DOHH2 (cell line): ENCODE measurements at regions not wholly inside any gene's neighbourhood (a gene's known extent, or its start where the extent isn't known, plus 50 kb on each side); places are given as distances from the start of the nearest gene placed in this dataset.

Experiments used
- H3F3A ChIP-seq: fragments of 200-600 bp; sonication (generic), shearing (Covaris generic); 2 replicates; pipeline ENCODE4 v1.6.0; 2016; ENCODE audit warnings: antibody characterized with exemption, mild to moderate bottlenecking; ENCODE audit not compliant: control insufficient read depth, insufficient read depth
- H3K27ac ChIP-seq: fragments of 200-600 bp; sonication (generic); 2 replicates; pipeline ENCODE4 v1.5.1; 2014; ENCODE audit warnings: low read depth, mild to moderate bottlenecking, low read length, moderate library complexity
- H3K27me3 ChIP-seq: fragments of 200-600 bp; sonication (generic); 2 replicates; pipeline ENCODE4 v1.6.1; 2014; ENCODE audit warnings: mild to moderate bottlenecking, low read length, mixed read lengths; ENCODE audit not compliant: control insufficient read depth
- H3K36me3 ChIP-seq: fragments of 200-600 bp; sonication (generic); 2 replicates; pipeline ENCODE4 v1.6.1; 2014; ENCODE audit warnings: mild to moderate bottlenecking, low read length, moderate library complexity, mixed read lengths; ENCODE audit not compliant: control insufficient read depth
- H3K4me1 ChIP-seq: fragments of 200-600 bp; sonication (generic); 2 replicates; pipeline ENCODE4 v1.6.1; 2014; ENCODE audit warnings: mild to moderate bottlenecking, low read length, mixed read lengths; ENCODE audit not compliant: control insufficient read depth
- H3K4me2 ChIP-seq: fragments of 200-600 bp; sonication (generic); 2 replicates; pipeline ENCODE4 v1.6.0; 2014; ENCODE audit warnings: mild to moderate bottlenecking, low read length, moderate library complexity
- H3K4me3 ChIP-seq: fragments of 200-600 bp; sonication (generic); 2 replicates; pipeline ENCODE4 v1.5.1; 2014; ENCODE audit warnings: mild to moderate bottlenecking, low read length, mixed read lengths
- H3K79me2 ChIP-seq: fragments of 200-600 bp; sonication (generic); 2 replicates; pipeline ENCODE4 v1.6.1; 2014; ENCODE audit warnings: mild to moderate bottlenecking, low read length, mixed read lengths; ENCODE audit not compliant: control insufficient read depth
- H3K9me2 ChIP-seq: fragments of 200-600 bp; sonication (generic); replicated peaks from 2 replicates; pipeline ENCODE4 v1.6.1; 2014; ENCODE audit warnings: mild to moderate bottlenecking, low read length, mixed read lengths; ENCODE audit not compliant: control insufficient read depth
- H3K9me3 ChIP-seq: fragments of 200-600 bp; sonication (generic); 2 replicates; pipeline ENCODE4 v1.6.1; 2014; ENCODE audit warnings: antibody characterized with exemption, low read length, mixed read lengths; ENCODE audit not compliant: control insufficient read depth, insufficient read depth
- H4K20me1 ChIP-seq: fragments of 200-600 bp; sonication (generic); 2 replicates; pipeline ENCODE4 v1.6.0; 2014; ENCODE audit warnings: low read depth, mild to moderate bottlenecking, antibody characterized with exemption, low read length, moderate library complexity; ENCODE audit not compliant: control insufficient read depth, insufficient read depth
- EZH2phosphoT487 ChIP-seq: fragments of 200-600 bp; sonication (generic); IDR thresholded peaks from 2 replicates; pipeline ENCODE4 v1.6.1; 2017; ENCODE audit warnings: borderline replicate concordance, mild to moderate bottlenecking, antibody characterized with exemption, low read length, moderate library complexity, mixed read lengths
- TF ChIP-seq, protein P1 (sequence below): fragments of 200-600 bp; sonication (generic); IDR thresholded peaks from one replicate; pipeline ENCODE4 v1.5.1; 2014; ENCODE audit warnings: antibody characterized with exemption, mild to moderate bottlenecking, low read depth, low read length; ENCODE audit not compliant: poor library complexity, severe bottlenecking

GRCh38 chr9:106451223-106451622 is 411.7 kb upstream of the ZNF462 start:
- Histone ChIP-seq H3K27ac (no peak overlapping the region), H3K27me3 (no peaks in the 10 kb centered on the region), H3K4me2 (no peak overlapping the region), H3K4me3 (no peak overlapping the region), H3K9me2 (no peaks in the 10 kb centered on the region), H3K79me2 (no peaks in the 10 kb centered on the region), H4K20me1 (no peaks in the 10 kb centered on the region), H3K4me1 (no peaks in the 10 kb centered on the region), H3K9me3 (no peaks in the 10 kb centered on the region), H3K36me3 (no peaks in the 10 kb centered on the region), H3F3A (no peaks in the 10 kb centered on the region)
- TF ChIP-seq, protein P1, sequence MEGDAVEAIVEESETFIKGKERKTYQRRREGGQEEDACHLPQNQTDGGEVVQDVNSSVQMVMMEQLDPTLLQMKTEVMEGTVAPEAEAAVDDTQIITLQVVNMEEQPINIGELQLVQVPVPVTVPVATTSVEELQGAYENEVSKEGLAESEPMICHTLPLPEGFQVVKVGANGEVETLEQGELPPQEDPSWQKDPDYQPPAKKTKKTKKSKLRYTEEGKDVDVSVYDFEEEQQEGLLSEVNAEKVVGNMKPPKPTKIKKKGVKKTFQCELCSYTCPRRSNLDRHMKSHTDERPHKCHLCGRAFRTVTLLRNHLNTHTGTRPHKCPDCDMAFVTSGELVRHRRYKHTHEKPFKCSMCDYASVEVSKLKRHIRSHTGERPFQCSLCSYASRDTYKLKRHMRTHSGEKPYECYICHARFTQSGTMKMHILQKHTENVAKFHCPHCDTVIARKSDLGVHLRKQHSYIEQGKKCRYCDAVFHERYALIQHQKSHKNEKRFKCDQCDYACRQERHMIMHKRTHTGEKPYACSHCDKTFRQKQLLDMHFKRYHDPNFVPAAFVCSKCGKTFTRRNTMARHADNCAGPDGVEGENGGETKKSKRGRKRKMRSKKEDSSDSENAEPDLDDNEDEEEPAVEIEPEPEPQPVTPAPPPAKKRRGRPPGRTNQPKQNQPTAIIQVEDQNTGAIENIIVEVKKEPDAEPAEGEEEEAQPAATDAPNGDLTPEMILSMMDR, result no peak
- no peak for TF ChIP-seq EZH2phosphoT487

- H3F3A ChIP-seq, result no peaks in the 10 kb centered on the region
- no peaks in the 10 kb centered on the region for H3K9me2 ChIP-seq
- H4K20me1 ChIP-seq, result no peaks in the 10 kb centered on the region
- no peaks in the 10 kb centered on the region for H3K79me2 ChIP-seq
- H3K27ac ChIP-seq, result no peak overlapping the region
- no peaks in the 10 kb centered on the region for H3K4me1 ChIP-seq
- no peak overlapping the region for H3K4me2 ChIP-seq
- no peaks in the 10 kb centered on the region for H3K27me3 ChIP-seq
- no peak for TF ChIP-seq EZH2phosphoT487
- TF ChIP-seq, protein P1, result no peak
- H3K9me3 ChIP-seq, result no peaks in the 10 kb centered on the region
- no peak overlapping the region for H3K4me3 ChIP-seq
- H3K36me3 ChIP-seq, result no peaks in the 10 kb centered on the region
These were observed 406.4 kb upstream of the ZNF462 start for GRCh38 chr9:106456581-106456980.

DNA sequence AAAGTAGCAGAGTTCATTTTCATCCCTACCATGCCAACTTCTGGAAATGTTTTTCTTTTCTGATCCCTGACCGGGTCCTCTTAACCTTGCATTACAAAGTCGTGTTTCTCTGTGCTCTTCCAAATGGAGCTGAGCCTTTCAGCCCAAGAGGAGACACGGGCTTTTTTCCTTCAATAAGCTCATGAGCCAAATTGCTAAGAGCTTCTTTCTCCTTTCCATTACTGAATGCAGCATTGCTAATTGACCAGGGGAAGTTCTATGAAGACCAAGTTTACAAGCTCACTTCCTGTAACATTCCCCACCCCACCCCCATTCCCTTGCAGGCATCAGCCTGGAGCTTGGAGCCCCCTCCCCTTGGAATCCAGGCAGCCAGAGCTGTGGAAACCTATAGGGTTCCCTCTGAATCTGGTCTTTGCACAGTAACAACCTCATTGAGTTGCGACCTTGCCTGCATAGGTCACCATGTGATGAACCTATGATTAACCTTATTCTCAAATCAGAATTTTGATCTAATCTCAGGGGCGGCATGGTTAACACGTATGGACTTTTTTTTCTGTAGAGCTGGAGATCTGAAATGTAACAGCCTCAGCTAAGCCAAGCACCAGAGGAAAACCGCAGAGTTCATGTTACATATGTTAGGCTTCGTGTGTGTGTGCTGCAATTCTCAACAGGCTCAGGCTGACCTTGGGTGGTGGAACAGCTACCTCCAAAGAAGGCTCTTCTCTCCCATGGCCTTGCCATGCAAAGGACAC is 395.7 kb upstream of the ZNF462 start:
- no peak for TF ChIP-seq EZH2phosphoT487
- TF ChIP-seq, protein P1, result no peak
- Histone ChIP-seq H3K4me1 (no peaks in the 10 kb centered on the region), H3K9me3 (no peaks in the 10 kb centered on the region), H3K9me2 (no peaks in the 10 kb centered on the region), H3K27me3 (no peaks in the 10 kb centered on the region), H4K20me1 (no peaks in the 10 kb centered on the region), H3K27ac (no peak overlapping the region), H3K4me2 (no peak overlapping the region), H3F3A (no peaks in the 10 kb centered on the region), H3K79me2 (no peaks in the 10 kb centered on the region), H3K4me3 (no peak overlapping the region), H3K36me3 (no peaks in the 10 kb centered on the region)

- H3F3A ChIP-seq, result no peaks in the 10 kb centered on the region
- H3K79me2 ChIP-seq, result no peaks in the 10 kb centered on the region
- no peaks in the 10 kb centered on the region for H4K20me1 ChIP-seq
- H3K27me3 ChIP-seq, result no peaks in the 10 kb centered on the region
- H3K4me1 ChIP-seq, result no peaks in the 10 kb centered on the region
- H3K36me3 ChIP-seq, result no peaks in the 10 kb centered on the region
- no peak overlapping the region for H3K27ac ChIP-seq
- no peaks in the 10 kb centered on the region for H3K9me3 ChIP-seq
- TF ChIP-seq, protein P1, result no peak
- TF ChIP-seq EZH2phosphoT487, result no peak
- no peaks in the 10 kb centered on the region for H3K9me2 ChIP-seq
- no peak overlapping the region for H3K4me3 ChIP-seq
- H3K4me2 ChIP-seq, result no peak overlapping the region
These were observed 395.2 kb upstream of the ZNF462 start for GRCh38 chr9:106467865-106468164.
